ENCODE measurements at regions not wholly inside any gene's neighbourhood (a gene's known extent, or its start where the extent isn't known, plus 50 kb on each side); places are given as distances from the start of the nearest gene placed in this dataset.

DNA sequence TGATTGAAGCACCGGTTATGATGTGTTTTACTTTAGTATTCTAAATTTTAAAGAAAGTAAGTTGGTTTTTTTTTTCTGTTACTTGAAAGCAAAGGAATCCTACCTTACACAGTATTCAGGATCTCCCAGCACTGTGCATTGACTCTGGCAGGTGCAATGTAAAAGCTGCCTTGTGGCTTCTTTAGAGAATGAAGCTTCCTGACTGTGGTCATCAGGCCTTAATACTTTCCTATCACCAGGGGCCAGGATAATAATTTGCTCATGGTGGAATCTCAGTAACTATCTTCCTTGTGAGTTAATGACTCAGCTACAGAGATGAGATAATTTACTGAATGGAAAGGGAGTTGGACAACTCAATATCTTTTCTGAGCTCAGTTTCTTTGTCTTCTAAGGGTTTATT lies 435.5 kb upstream of the ZNF608 start:
- DNase-seq (ENCODE audit: low spot score) (no peak), ATAC-seq (ENCODE audit: low FRiP score) (no peak)
- TF ChIP-seq, protein P1, sequence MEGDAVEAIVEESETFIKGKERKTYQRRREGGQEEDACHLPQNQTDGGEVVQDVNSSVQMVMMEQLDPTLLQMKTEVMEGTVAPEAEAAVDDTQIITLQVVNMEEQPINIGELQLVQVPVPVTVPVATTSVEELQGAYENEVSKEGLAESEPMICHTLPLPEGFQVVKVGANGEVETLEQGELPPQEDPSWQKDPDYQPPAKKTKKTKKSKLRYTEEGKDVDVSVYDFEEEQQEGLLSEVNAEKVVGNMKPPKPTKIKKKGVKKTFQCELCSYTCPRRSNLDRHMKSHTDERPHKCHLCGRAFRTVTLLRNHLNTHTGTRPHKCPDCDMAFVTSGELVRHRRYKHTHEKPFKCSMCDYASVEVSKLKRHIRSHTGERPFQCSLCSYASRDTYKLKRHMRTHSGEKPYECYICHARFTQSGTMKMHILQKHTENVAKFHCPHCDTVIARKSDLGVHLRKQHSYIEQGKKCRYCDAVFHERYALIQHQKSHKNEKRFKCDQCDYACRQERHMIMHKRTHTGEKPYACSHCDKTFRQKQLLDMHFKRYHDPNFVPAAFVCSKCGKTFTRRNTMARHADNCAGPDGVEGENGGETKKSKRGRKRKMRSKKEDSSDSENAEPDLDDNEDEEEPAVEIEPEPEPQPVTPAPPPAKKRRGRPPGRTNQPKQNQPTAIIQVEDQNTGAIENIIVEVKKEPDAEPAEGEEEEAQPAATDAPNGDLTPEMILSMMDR (IDR thresholded peaks at IDR 0.05), result no peak

- no peak for ATAC-seq (ENCODE audit: low FRiP score)
- no peak for DNase-seq (ENCODE audit: low spot score)
- TF ChIP-seq, protein P1 (IDR thresholded peaks at IDR 0.05), result no peak
These were observed 439.3 kb upstream of the ZNF608 start for GRCh38 chr5:125185740-125186139.

DNA sequence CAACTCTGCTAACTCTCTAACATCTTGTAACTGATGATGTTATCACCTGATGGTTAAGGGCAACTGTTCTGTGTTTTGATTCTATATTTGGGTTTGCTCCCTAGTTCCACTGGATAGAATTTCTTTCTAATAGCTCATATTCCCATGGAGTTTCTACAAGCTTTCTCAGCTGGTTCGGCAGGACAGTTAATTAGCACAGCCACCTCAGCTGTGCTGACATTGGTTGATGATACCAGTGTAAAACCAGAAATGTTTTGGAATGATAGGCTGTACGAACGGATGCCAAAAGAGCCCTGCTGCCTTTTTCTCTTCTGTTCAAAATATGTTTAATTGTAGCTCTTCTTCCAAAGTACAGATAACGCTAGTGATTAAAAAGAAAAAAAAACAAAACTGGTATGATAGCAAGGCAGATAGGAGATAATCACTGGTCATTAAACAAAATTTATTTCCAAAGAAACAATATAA lies 440.5 kb upstream of the ZNF608 start:
- no peak for DNase-seq (ENCODE audit: low spot score)
- no peak for ATAC-seq (ENCODE audit: low FRiP score)
- TF ChIP-seq, protein P1 (IDR thresholded peaks at IDR 0.05), result no peak

DNA sequence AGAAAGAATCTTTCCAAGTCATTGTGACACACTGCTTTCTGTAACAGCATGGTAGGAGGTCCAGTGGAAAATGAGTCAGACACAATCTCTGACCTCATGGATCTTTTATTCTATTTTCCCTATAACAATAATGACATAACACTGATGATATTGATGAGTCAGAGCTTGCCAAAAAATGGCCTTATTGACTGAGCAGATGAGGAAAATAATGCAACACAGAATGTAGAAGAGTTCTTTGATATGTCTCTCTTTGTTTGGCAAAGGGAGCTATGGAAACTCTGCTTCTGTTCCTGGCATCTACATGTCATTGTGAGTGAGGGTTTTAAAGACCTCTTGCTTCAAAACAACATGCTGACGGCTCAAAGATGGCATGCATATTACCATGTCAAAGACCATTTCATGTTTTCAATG lies 443.1 kb upstream of the ZNF608 start:
- ATAC-seq (ENCODE audit: low FRiP score), result no peak
- DNase-seq (ENCODE audit: low spot score), result no peak

GRCh38 chr5:125190232-125191087 lies 444.0 kb upstream of the ZNF608 start:
- ATAC-seq (ENCODE audit: low FRiP score), result no peak
- DNase-seq (ENCODE audit: low spot score), result no peak
- TF ChIP-seq, protein P1 (IDR thresholded peaks at IDR 0.05), result no peak

More for the DNA sequence above, 443.1 kb upstream of the ZNF608 start:
- TF ChIP-seq, protein P1 (IDR thresholded peaks at IDR 0.05), result no peak

DNA sequence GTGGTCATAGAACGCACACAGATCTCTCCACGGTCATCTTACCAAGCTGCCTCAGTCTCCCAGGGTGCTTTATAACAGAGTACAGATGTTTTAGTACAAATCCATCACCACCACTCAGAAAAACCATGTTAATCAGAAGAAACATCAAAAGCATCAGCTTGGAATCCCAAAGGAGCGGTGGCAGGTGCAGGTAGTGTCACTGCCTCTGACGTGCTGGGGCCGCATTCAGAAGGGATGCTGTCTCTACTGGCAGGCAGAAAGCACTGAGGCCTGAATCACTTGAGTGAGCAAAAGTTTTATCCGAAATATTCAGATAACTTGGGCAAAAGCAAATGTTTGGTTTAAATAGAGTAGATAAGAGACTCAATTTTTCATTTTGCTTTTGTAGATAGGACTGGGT lies 448.4 kb upstream of the ZNF608 start:
- DNase-seq (ENCODE audit: low spot score) (no peak), ATAC-seq (ENCODE audit: low FRiP score) (no peak)
- TF ChIP-seq, protein P1 (IDR thresholded peaks at IDR 0.05), result no peak

Measured in omental fat pad (tissue), 3 donors.